Gastrocnemius medialis (tissue), 4 donors: ENCODE measurements at regions not wholly inside any gene's neighbourhood (a gene's known extent, or its start where the extent isn't known, plus 50 kb on each side); places are given as distances from the start of the nearest gene placed in this dataset.

Experiments
- ATAC-seq, 2 donors: fragments of 150-250 bp; one replicate each; pipeline ENCODE4 v1.9.1; 2016
- DNase-seq, 2 donors: peaks; one replicate each; pipeline ENCODE4 v3.0.0-alpha.2; 2019
- H3K27ac ChIP-seq, 4 donors: fragments of 200-600 bp; sonication (generic); 1 replicate in 1 of 4; 2 replicates in 3 of 4; pipeline ENCODE4 v1.5.1; 2016 to 2018; ENCODE audit warnings: mild to moderate bottlenecking in 2 of 4, moderate library complexity in 1 of 4
- H3K27me3 ChIP-seq, 3 donors: fragments of 200-600 bp; sonication (generic) in 2 of 3; 1 replicate in 1 of 3; 2 replicates in 2 of 3; pipeline versions ENCODE4 v1.5.1 to v1.6.0; 2016 to 2019; ENCODE audit warnings: mild to moderate bottlenecking in 1 of 3, moderate library complexity in 1 of 3
- H3K36me3 ChIP-seq, 2 donors: fragments of 200-600 bp; sonication (generic) in 1 of 2; one replicate each; pipeline ENCODE4 v1.5.1; 2017 to 2018
- H3K4me1 ChIP-seq, 2 donors: fragments of 200-600 bp; sonication (generic) in 1 of 2; one replicate each; pipeline ENCODE4 v1.5.1; 2016 to 2017; ENCODE audit warnings: mild to moderate bottlenecking in 2 of 2
- H3K4me3 ChIP-seq, 4 donors: fragments of 200-600 bp; sonication (generic) in 3 of 4; 1 replicate in 1 of 4; 2 replicates in 3 of 4; pipeline ENCODE4 v1.5.1; 2016 to 2019; ENCODE audit warnings: mild to moderate bottlenecking in 2 of 4
- H3K9me3 ChIP-seq, 3 donors: fragments of 200-600 bp; sonication (generic) in 2 of 3; 1 replicate in 1 of 3; 2 replicates in 2 of 3; pipeline ENCODE4 v1.5.1; 2016 to 2019
- POLR2A ChIP-seq, 2 donors: fragments of 450-650 bp; IDR thresholded peaks; one replicate each; pipeline ENCODE4 v1.6.1; 2017; ENCODE audit warnings: antibody characterized with exemption in 2 of 2, mild to moderate bottlenecking in 2 of 2, moderate library complexity in 2 of 2
- in situ Hi-C, 4 donors: fragments of 200-750 bp; cut with MboI; loops; one replicate each; pipeline versions ENCODE4 v1.15.0 to v1.8.0; 2017; ENCODE audit warnings: low sequenced_read_pairs in 4 of 4
- intact Hi-C: fragments of 100-400 bp; cut with DNase I; formaldehyde crosslinking; loops from one replicate; pipeline ENCODE4 v1.15.1; 2023; ENCODE audit warnings: low total_unique reads
- TF ChIP-seq, protein P1 (sequence below), 5 experiments: fragments of 450-650 bp in 3 of 5; fragments of 200-600 bp in 2 of 5; sonication (generic) in 2 of 5; IDR thresholded peaks in 4 of 5; conservative IDR thresholded peaks in 1 of 5; 1 replicate in 4 of 5; 2 replicates in 1 of 5; pipeline ENCODE4 v1.5.1; 2016 to 2019; ENCODE audit warnings: antibody characterized with exemption in 5 of 5, mild to moderate bottlenecking in 3 of 5, moderate library complexity in 3 of 5

DNA sequence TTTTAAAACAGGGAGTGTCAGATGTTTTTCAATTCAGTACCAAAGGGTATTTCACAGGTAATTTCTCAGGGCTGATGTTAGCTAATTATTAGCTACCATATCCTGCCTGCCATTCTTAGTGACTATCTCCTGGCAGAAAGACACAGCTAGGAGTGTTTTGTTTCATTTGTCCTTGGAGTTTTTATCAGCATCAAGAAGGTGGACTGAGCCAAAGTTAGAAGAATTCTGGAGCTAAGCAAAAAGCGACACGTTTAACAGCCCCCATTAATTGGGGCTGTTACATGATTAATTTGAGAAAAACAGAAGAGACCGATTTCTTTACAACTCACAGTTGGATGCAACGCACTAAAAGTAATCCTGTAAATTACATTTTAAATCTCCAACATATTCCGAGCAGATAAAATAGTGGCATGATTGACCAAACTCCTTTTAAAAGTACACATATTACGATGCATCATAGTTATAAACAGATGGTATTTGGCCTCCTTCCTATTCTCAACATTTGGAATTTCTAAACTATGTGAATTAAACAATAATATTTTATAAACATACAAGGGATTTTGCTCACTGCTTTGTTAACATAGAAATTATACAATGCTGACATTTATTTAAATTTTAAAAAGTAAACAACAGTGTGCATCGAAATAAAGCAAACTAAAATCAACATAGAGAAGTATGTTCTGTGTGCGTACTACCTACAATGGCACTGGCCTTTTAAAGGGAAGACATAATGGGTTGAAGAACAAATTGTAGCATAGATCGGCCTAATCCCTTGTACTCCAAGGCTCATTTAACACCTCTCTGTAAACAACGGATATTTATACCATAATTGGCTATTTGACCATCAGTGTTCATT, 585.1 kb downstream of the ZEB2 start:
- intact Hi-C loops (no loop called here), in situ Hi-C loops (no loop called here)
- no peak for TF ChIP-seq POLR2A (IDR thresholded peaks at IDR 0.05)
- TF ChIP-seq, protein P1, sequence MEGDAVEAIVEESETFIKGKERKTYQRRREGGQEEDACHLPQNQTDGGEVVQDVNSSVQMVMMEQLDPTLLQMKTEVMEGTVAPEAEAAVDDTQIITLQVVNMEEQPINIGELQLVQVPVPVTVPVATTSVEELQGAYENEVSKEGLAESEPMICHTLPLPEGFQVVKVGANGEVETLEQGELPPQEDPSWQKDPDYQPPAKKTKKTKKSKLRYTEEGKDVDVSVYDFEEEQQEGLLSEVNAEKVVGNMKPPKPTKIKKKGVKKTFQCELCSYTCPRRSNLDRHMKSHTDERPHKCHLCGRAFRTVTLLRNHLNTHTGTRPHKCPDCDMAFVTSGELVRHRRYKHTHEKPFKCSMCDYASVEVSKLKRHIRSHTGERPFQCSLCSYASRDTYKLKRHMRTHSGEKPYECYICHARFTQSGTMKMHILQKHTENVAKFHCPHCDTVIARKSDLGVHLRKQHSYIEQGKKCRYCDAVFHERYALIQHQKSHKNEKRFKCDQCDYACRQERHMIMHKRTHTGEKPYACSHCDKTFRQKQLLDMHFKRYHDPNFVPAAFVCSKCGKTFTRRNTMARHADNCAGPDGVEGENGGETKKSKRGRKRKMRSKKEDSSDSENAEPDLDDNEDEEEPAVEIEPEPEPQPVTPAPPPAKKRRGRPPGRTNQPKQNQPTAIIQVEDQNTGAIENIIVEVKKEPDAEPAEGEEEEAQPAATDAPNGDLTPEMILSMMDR (IDR thresholded peaks at IDR 0.05 in 4 of 5, conservative IDR thresholded peaks at IDR 0.05 in 1 of 5), result no peak
- Histone ChIP-seq H3K4me3 (peak overlapping the region; percentile 22 to 66 (median 58)), H3K9me3 (no peaks in the 10 kb centered on the region), H3K4me1 (peaks cover 0 to 3% of the 10 kb centered on the region in 2 donors), H3K27me3 (no peaks in the 10 kb centered on the region), H3K36me3 (no peaks in the 10 kb centered on the region), H3K27ac (peak overlapping the region in 2 of 4 donors; percentile 39 to 68)
- DNase-seq (no peak), ATAC-seq (no peak)

- ATAC-seq (no peak), DNase-seq (no peak)
- intact Hi-C loops (no loop called here), in situ Hi-C loops (no loop called here)
- TF ChIP-seq, protein P1 (IDR thresholded peaks at IDR 0.05 in 4 of 5, conservative IDR thresholded peaks at IDR 0.05 in 1 of 5), result no peak
- no peak for TF ChIP-seq POLR2A (IDR thresholded peaks at IDR 0.05)
- Histone ChIP-seq H3K27ac (no peak overlapping the region), H3K36me3 (no peaks in the 10 kb centered on the region), H3K27me3 (no peaks in the 10 kb centered on the region), H3K4me1 (no peaks in the 10 kb centered on the region), H3K4me3 (no peak overlapping the region), H3K9me3 (no peaks in the 10 kb centered on the region)
Measured at GRCh38 chr2:143933946-143934569, 585.9 kb downstream of the ZEB2 start.

- intact Hi-C loops, result no loop called here
Measured at GRCh38 chr2:143930891-143931290, 589.0 kb downstream of the ZEB2 start.

GRCh38 chr2:143928613-143929012, 591.3 kb downstream of the ZEB2 start:
- DNase-seq (no peak), ATAC-seq (no peak)
- no peaks in the 10 kb centered on the region for H3K27me3 ChIP-seq
- TF ChIP-seq, protein P1 (IDR thresholded peaks at IDR 0.05 in 4 of 5, conservative IDR thresholded peaks at IDR 0.05 in 1 of 5), result no peak
- no peak for TF ChIP-seq POLR2A (IDR thresholded peaks at IDR 0.05)
- intact Hi-C loops (no loop called here), in situ Hi-C loops (no loop called here)
- H3K36me3 ChIP-seq, result no peaks in the 10 kb centered on the region
- no peak overlapping the region for H3K4me3 ChIP-seq
- no peak overlapping the region for H3K27ac ChIP-seq
- H3K9me3 ChIP-seq, result no peaks in the 10 kb centered on the region
- no peaks in the 10 kb centered on the region for H3K4me1 ChIP-seq

More at GRCh38 chr2:143930891-143931290, 589.0 kb downstream of the ZEB2 start:
- Histone ChIP-seq H3K36me3 (no peaks in the 10 kb centered on the region), H3K27me3 (no peaks in the 10 kb centered on the region), H3K4me1 (no peaks in the 10 kb centered on the region), H3K9me3 (no peaks in the 10 kb centered on the region), H3K4me3 (no peak overlapping the region), H3K27ac (no peak overlapping the region)
- TF ChIP-seq POLR2A (IDR thresholded peaks at IDR 0.05), result no peak
- TF ChIP-seq, protein P1 (IDR thresholded peaks at IDR 0.05 in 4 of 5, conservative IDR thresholded peaks at IDR 0.05 in 1 of 5), result no peak
- in situ Hi-C loops, result no loop called here
- no peak for ATAC-seq
- no peak for DNase-seq
